ENCODE measurements at regions not wholly inside any gene's neighbourhood (a gene's known extent, or its start where the extent isn't known, plus 50 kb on each side); places are given as distances from the start of the nearest gene placed in this dataset.

GRCh38 chr4:13299343-13299742 lies 184.8 kb downstream of the RAB28 start:
- no TSS peak for BruUV-seq (replicated peaks)
- H3K27me3 ChIP-seq (replicated peaks; ENCODE audit: control insufficient read depth, insufficient read depth, low read length): no peaks in the 10 kb centered on the region
- POLR2A ChIA-PET: no interaction called here
- CTCF ChIA-PET: no interaction called here
- no peaks in the 10 kb centered on the region for H3K27me3 Mint-ChIP-seq (ENCODE audit: insufficient read depth, unreplicated experiment)
- DNase-seq: no peak
- intact Hi-C loops (cut with micrococcal nuclease; ENCODE audit: unreplicated experiment): no loop called here
- no peaks in the 10 kb centered on the region for H3K36me3 ChIP-seq (ENCODE audit: control insufficient read depth, insufficient read depth, low read length)
- H3K36me3 Mint-ChIP-seq (ENCODE audit: insufficient read depth, unreplicated experiment): peaks cover 6% of the 10 kb centered on the region
- no peaks in the 10 kb centered on the region for H3K9me3 ChIP-seq
- H3K27ac Mint-ChIP-seq (ENCODE audit: unreplicated experiment): no peak overlapping the region
- H3K4me3 Mint-ChIP-seq (ENCODE audit: unreplicated experiment): no peak overlapping the region
- no peak overlapping the region for H3K4me3 ChIP-seq (ENCODE audit: low read depth, low read length)
- no peaks in the 10 kb centered on the region; the same call in 1 of the 2 replicates for H3K4me1 ChIP-seq
- H3K9me3 Mint-ChIP-seq (ENCODE audit: unreplicated experiment): peaks cover 46% of the 10 kb centered on the region
- TF ChIP-seq CTCF (IDR thresholded peaks at IDR 0.05; ENCODE audit: insufficient read depth in 1 of 2, low read depth in 1 of 2, low read length in 1 of 2, severe bottlenecking in 1 of 2, unreplicated experiment in 1 of 2): no peak
- no peaks in the 10 kb centered on the region for H3K4me1 Mint-ChIP-seq (ENCODE audit: low read depth, unreplicated experiment)

GRCh38 chr4:13298655-13299054 lies 185.5 kb downstream of the RAB28 start:
- Mint-ChIP-seq H3K4me1 (ENCODE audit: low read depth, unreplicated experiment) (no peaks in the 10 kb centered on the region), H3K9me3 (ENCODE audit: unreplicated experiment) (peaks cover 46% of the 10 kb centered on the region), H3K36me3 (ENCODE audit: insufficient read depth, unreplicated experiment) (peaks cover 6% of the 10 kb centered on the region), H3K27ac (ENCODE audit: unreplicated experiment) (no peak overlapping the region), H3K4me3 (ENCODE audit: unreplicated experiment) (no peak overlapping the region), H3K27me3 (ENCODE audit: insufficient read depth, unreplicated experiment) (no peaks in the 10 kb centered on the region)
- CTCF ChIA-PET: no interaction called here
- no peak for DNase-seq
- intact Hi-C loops (cut with micrococcal nuclease; ENCODE audit: unreplicated experiment): no loop called here
- Histone ChIP-seq H3K4me3 (ENCODE audit: low read depth, low read length) (no peak overlapping the region), H3K9me3 (no peaks in the 10 kb centered on the region), H3K36me3 (ENCODE audit: control insufficient read depth, insufficient read depth, low read length) (no peaks in the 10 kb centered on the region), H3K27me3 (replicated peaks; ENCODE audit: control insufficient read depth, insufficient read depth, low read length) (no peaks in the 10 kb centered on the region), H3K4me1 (no peaks in the 10 kb centered on the region; the same call in 1 of the 2 replicates)
- BruUV-seq (replicated peaks): no TSS peak
- TF ChIP-seq CTCF (IDR thresholded peaks at IDR 0.05; ENCODE audit: insufficient read depth in 1 of 2, low read depth in 1 of 2, low read length in 1 of 2, severe bottlenecking in 1 of 2, unreplicated experiment in 1 of 2): no peak
- POLR2A ChIA-PET: no interaction called here

- CTCF ChIA-PET: no interaction called here
- POLR2A ChIA-PET: no interaction called here
- Histone ChIP-seq H3K4me3 (ENCODE audit: low read depth, low read length) (no peak overlapping the region), H3K9me3 (no peaks in the 10 kb centered on the region), H3K4me1 (no peaks in the 10 kb centered on the region; the same call in 1 of the 2 replicates), H3K27me3 (replicated peaks; ENCODE audit: control insufficient read depth, insufficient read depth, low read length) (no peaks in the 10 kb centered on the region), H3K36me3 (ENCODE audit: control insufficient read depth, insufficient read depth, low read length) (no peaks in the 10 kb centered on the region)
- no peak for TF ChIP-seq CTCF (IDR thresholded peaks at IDR 0.05; ENCODE audit: insufficient read depth in 1 of 2, low read depth in 1 of 2, low read length in 1 of 2, severe bottlenecking in 1 of 2, unreplicated experiment in 1 of 2)
- Mint-ChIP-seq H3K27me3 (ENCODE audit: insufficient read depth, unreplicated experiment) (no peaks in the 10 kb centered on the region), H3K36me3 (ENCODE audit: insufficient read depth, unreplicated experiment) (peaks cover 6% of the 10 kb centered on the region), H3K27ac (ENCODE audit: unreplicated experiment) (no peak overlapping the region), H3K4me3 (ENCODE audit: unreplicated experiment) (no peak overlapping the region), H3K9me3 (ENCODE audit: unreplicated experiment) (peaks cover 46% of the 10 kb centered on the region), H3K4me1 (ENCODE audit: low read depth, unreplicated experiment) (no peaks in the 10 kb centered on the region)
- no peak for DNase-seq
- BruUV-seq (replicated peaks): no TSS peak
- intact Hi-C loops (cut with micrococcal nuclease; ENCODE audit: unreplicated experiment): no loop called here
These were observed 187.2 kb downstream of the RAB28 start for GRCh38 chr4:13296986-13297385.

Data from Caco-2 (cell line).